ENCODE measurements at regions not wholly inside any gene's neighbourhood (a gene's known extent, or its start where the extent isn't known, plus 50 kb on each side); places are given as distances from the start of the nearest gene placed in this dataset.

DNA sequence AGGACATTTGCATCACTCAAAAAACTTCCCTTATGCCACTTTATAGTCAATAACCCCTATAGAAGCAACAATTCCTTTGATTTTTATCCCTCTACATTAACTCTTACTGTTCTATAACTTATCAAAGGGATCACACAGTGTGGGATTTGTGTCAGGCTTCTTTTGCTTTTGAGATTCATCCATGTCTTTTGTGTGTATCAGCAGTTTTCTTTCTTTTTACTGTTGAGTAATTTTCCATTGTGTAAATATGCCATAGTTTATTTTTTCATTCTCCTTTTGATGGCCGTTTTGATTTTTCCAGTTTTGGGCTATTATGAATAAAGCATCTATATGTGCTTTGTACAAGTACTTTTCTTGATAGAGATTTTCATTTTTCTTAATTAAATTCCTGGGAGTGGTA is 657.9 kb downstream of the EPM2A start:
- TF ChIP-seq, protein P1, sequence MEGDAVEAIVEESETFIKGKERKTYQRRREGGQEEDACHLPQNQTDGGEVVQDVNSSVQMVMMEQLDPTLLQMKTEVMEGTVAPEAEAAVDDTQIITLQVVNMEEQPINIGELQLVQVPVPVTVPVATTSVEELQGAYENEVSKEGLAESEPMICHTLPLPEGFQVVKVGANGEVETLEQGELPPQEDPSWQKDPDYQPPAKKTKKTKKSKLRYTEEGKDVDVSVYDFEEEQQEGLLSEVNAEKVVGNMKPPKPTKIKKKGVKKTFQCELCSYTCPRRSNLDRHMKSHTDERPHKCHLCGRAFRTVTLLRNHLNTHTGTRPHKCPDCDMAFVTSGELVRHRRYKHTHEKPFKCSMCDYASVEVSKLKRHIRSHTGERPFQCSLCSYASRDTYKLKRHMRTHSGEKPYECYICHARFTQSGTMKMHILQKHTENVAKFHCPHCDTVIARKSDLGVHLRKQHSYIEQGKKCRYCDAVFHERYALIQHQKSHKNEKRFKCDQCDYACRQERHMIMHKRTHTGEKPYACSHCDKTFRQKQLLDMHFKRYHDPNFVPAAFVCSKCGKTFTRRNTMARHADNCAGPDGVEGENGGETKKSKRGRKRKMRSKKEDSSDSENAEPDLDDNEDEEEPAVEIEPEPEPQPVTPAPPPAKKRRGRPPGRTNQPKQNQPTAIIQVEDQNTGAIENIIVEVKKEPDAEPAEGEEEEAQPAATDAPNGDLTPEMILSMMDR (IDR thresholded peaks at IDR 0.05): no peak
- no peak for TF ChIP-seq POLR2A (IDR thresholded peaks at IDR 0.05)
